Ammon's horn (tissue), 1 donor: ENCODE measurements at regions not wholly inside any gene's neighbourhood (a gene's known extent, or its start where the extent isn't known, plus 50 kb on each side); places are given as distances from the start of the nearest gene placed in this dataset.

ENCODE experiments used
- DNase-seq: peaks from one replicate; pipeline ENCODE4 v3.0.0-alpha.2; 2016; ENCODE audit warnings: low spot score

GRCh38 chr18:24826605-24827004, 366.2 kb downstream of the HRH4 start:
- no peak for DNase-seq

DNA sequence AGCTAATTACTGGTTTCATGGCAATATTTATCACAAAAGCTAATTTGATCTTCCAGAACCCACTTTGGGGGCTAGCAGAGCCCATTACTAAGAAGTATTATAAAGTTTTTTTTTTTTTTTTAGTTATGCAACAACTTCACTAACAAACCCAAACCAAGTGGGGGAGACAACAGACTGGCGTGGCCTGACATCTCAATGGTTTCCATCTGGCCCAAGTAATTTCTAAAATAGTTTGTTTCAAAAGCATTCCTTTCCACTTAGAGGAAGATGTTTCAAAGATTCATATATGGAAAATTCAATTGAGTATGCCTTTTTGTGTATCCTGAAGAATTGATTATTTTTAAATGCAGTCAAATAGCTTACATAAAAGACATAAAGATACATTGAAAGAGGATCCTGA, 367.1 kb downstream of the HRH4 start:
- no peak for DNase-seq

GRCh38 chr18:24831081-24831480, 370.6 kb downstream of the HRH4 start:
- no peak for DNase-seq

- no peak for DNase-seq
Observed at GRCh38 chr18:24831871-24832665, 371.6 kb downstream of the HRH4 start.

DNA sequence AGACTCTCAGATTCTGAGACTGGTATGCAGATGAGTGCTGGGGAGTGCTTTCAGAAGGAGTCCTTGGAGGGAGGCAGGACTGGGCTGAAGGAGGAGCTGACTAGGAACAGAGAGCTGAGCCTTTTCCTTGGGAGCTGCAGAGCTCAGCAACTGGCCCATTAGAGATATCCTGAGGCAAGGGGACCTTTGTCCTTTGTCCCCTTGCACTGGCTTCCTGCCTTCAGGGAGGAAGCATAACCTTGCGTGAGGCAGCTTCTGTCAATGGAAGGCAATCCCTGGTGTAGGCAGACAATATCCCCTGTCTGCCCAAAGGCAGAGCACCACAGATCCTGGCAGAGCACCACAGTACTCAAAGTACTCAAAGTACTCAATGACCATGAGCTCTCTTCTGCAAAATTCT, 375.3 kb downstream of the HRH4 start:
- DNase-seq = no peak

DNA sequence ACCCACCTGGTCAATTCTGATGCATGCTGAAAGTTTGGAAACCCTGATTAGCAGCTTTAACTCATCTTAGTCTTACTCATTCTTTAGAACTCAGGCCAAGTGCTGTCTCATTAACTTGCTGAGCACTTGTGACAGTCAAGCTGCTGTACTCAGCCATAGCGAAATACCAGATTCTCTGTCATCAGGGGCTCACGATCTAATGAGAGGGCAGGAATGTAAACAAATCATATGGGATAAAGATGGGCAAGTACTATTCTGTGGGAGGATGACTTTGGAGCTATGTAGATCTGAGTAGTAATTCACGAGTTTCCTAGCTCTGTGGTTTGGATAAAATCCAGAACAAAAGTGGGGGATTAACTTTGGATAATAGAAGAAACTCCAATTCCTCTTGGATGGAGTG, 376.6 kb downstream of the HRH4 start:
- DNase-seq = no peak

DNA sequence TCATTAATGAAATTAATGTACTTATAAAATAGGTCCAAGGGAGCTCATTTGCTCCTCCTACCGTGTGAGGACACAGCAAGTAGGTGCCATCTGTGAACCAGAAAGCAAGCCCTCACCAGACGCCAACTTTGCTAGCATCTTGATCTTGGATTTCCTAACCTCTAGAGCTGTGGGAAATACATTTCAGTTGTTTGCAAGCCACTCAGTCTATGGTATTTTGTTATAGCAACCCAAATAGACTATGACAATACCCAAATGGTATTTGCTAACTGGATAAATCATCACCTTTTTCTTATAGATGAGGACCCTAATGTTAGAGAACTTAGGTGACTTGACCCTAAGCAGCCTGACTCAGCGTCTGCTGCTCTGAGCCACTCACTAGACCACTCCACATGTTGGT, 379.6 kb downstream of the HRH4 start:
- DNase-seq = no peak

GRCh38 chr18:24840640-24841039, 380.2 kb downstream of the HRH4 start:
- no peak for DNase-seq

- DNase-seq = no peak
Observed at GRCh38 chr18:24841536-24841935, 381.1 kb downstream of the HRH4 start.

GRCh38 chr18:24843123-24843522, 382.7 kb downstream of the HRH4 start:
- no peak for DNase-seq

- no peak for DNase-seq
Observed at GRCh38 chr18:24846138-24846537, 385.7 kb downstream of the HRH4 start.

- DNase-seq = no peak
Observed at GRCh38 chr18:24850532-24850931, 390.1 kb downstream of the HRH4 start.

DNA sequence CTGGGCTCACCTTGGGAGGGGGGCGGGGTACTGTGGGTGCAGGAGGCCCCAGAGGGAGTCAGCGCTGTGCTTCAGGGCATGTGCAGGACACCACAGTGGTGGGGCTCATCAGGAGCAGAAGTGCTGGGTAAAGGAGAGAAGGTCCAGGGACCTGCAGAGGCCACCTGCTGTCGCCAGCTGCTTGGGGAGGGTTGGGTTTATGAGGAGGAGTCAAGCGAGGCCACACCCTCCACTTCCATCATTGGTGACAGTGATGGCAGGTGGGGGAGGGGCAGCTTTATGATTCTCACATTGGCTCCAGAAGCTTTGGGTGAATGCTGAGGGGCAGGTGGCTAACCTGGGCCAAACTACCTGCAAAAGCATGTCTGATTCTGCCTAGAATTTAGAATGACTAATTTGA, 392.6 kb downstream of the HRH4 start:
- DNase-seq = no peak

GRCh38 chr18:24860978-24861680, 400.7 kb downstream of the HRH4 start:
- DNase-seq = no peak

DNA sequence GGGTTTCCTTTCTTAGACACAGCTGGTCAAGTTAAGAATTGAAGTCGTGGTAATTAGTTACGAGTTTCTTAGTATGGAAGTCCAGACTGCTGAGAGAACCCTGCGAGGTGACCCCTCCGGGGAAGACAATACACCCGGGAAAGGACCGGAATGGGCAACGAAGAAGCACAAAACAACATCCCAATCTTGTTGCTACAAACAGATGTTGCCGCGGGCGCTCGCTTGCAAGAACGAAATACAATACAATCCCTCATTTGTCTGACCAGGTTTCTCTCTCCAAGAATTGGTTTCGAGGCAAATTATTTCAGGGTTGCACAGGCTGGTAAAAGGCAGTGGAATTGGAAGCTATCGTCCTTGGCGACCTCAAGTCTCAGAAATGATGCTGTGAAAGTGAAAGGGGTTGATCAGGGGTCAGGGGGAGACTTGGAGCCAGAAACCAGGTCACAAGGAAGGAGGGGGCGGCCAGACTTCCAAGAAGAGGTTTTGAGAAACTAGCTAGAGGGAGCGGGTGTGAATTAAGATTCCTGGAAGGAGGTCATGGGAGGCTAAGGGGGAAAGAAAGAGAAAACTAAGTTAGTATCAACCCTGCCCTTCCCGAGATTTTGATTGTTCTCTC, 401.9 kb downstream of the HRH4 start:
- DNase-seq = no peak

GRCh38 chr18:24868311-24868710, 407.9 kb downstream of the HRH4 start:
- DNase-seq = no peak

DNA sequence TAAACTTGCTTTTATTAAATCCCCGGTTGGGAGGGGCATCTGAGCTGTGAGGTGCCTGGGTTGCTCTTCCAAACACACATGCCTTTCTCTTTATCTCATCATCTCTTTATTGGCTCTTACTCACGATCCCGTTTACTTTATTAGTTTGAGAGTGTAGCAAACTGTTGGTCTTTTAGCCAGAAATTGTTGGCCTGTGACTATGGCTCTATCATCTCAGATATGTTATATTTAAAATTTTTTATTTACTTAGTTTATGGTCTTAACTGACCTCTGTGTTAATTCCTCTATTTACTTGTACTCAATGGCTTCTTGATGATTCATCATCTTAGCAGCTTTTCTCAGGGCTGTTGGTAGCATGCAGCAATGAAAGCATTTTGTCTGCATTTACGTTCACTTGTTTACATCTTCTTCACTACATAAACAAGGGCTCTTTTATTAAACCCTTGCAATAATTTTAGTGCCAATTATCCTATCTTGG, 408.4 kb downstream of the HRH4 start:
- no peak for DNase-seq

GRCh38 chr18:24869285-24869684, 408.8 kb downstream of the HRH4 start:
- no peak for DNase-seq

- no peak for DNase-seq
Observed at GRCh38 chr18:24875286-24875685, 414.8 kb downstream of the HRH4 start.

GRCh38 chr18:24875777-24876176, 415.3 kb downstream of the HRH4 start:
- DNase-seq = no peak

DNA sequence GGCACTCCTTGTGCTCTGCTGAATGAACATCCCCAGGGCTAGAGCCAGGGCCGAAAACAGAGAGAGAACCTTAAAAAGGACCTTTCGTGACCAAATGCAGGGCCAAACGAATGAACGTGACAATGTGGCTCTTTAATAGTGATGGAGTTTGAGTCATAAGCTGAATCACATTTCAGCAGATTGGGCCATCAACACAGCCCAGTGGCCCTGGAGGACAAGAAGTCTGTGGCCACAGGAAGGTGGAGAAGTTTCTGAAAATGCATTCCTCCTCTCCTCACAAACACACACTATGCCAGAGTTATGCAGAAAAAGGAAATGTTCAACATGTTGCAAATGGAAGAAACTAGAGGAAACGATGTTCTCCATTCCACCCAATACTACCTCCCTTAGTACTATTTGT, 415.8 kb downstream of the HRH4 start:
- DNase-seq = no peak

GRCh38 chr18:24877066-24877465, 416.6 kb downstream of the HRH4 start:
- DNase-seq = peak; percentile 20

- no peak for DNase-seq
Observed at GRCh38 chr18:24877546-24877945, 417.1 kb downstream of the HRH4 start.
